ENCODE measurements at regions not wholly inside any gene's neighbourhood (a gene's known extent, or its start where the extent isn't known, plus 50 kb on each side); places are given as distances from the start of the nearest gene placed in this dataset.

DNA sequence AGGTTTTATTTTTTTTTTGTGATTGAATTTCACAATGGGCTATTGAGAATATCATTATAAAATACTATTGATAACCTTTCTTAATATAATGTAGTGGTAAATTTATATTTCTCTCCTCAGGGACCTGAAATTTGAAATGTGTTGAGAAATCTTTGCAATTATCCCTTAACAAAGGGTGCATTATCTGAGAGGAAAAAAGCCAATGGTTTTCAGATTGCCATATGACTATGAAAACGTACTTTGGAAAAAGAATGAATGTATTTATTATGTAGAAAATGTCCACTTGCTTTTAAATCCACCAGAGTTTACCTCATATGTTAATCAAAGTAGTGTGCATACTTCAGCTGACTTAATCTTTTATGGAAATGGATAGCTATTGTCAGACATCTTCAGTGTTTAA is 441.1 kb downstream of the AMY1C start:
- no peak overlapping the region for H3K27ac ChIP-seq (ENCODE audit: low read depth in 1 of 2, low read length in 2 of 2)
- H2AFZ ChIP-seq (ENCODE audit: insufficient read depth, low read depth, low read length, poor library complexity, severe bottlenecking): no peak overlapping the region
- H3K27me3 ChIP-seq (ENCODE audit: control insufficient read depth in 2 of 2, insufficient read depth in 2 of 2, low read length in 2 of 2): no peaks in the 10 kb centered on the region
- no peaks in the 10 kb centered on the region for H3K9me3 ChIP-seq (replicated peaks in 1 of 2; ENCODE audit: control insufficient read depth in 1 of 2, insufficient read depth in 1 of 2, low read length in 2 of 2)
- H4K20me1 ChIP-seq (ENCODE audit: insufficient read depth, low read length): no peaks in the 10 kb centered on the region
- Mint-ChIP-seq H3K4me1 (no peaks in the 10 kb centered on the region), H3K27me3 (ENCODE audit: low read depth in 3 of 3) (no peaks in the 10 kb centered on the region), H3K36me3 (no peaks in the 10 kb centered on the region), H3K4me3 (no peak overlapping the region), H3K27ac (no peak overlapping the region), H3K9me3 (peaks cover 0 to 4% (median 1%) of the 10 kb centered on the region in 7 donors)
- H3K36me3 ChIP-seq (replicated peaks in 1 of 2; ENCODE audit: control insufficient read depth in 1 of 2, insufficient read depth in 2 of 2, low read length in 2 of 2): no peaks in the 10 kb centered on the region
- intact Hi-C loops (cut with micrococcal nuclease): no loop called here
- no peak overlapping the region for H3K4me3 ChIP-seq (replicated peaks in 1 of 3; ENCODE audit: low read depth in 2 of 3, low read length in 3 of 3)
- WGBS (ENCODE audit: insufficient coverage): no CpG with 5 or more reads among the region's 1 CpG
- no peak overlapping the region for H3K9ac ChIP-seq (ENCODE audit: insufficient read depth, low read length, poor library complexity, severe bottlenecking)
- no peak for DNase-seq
- H3K4me1 ChIP-seq (ENCODE audit: control insufficient read depth in 1 of 2, insufficient read depth in 2 of 2, low read length in 2 of 2): no peaks in the 10 kb centered on the region
- H3K79me2 ChIP-seq (ENCODE audit: insufficient read depth, low read length): no peaks in the 10 kb centered on the region
- no peak overlapping the region for H3K4me2 ChIP-seq (replicated peaks; ENCODE audit: extremely low read depth, low read length, poor library complexity, severe bottlenecking)
- TF ChIP-seq, protein P1, sequence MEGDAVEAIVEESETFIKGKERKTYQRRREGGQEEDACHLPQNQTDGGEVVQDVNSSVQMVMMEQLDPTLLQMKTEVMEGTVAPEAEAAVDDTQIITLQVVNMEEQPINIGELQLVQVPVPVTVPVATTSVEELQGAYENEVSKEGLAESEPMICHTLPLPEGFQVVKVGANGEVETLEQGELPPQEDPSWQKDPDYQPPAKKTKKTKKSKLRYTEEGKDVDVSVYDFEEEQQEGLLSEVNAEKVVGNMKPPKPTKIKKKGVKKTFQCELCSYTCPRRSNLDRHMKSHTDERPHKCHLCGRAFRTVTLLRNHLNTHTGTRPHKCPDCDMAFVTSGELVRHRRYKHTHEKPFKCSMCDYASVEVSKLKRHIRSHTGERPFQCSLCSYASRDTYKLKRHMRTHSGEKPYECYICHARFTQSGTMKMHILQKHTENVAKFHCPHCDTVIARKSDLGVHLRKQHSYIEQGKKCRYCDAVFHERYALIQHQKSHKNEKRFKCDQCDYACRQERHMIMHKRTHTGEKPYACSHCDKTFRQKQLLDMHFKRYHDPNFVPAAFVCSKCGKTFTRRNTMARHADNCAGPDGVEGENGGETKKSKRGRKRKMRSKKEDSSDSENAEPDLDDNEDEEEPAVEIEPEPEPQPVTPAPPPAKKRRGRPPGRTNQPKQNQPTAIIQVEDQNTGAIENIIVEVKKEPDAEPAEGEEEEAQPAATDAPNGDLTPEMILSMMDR (IDR thresholded peaks at IDR 0.05): no peak

DNA sequence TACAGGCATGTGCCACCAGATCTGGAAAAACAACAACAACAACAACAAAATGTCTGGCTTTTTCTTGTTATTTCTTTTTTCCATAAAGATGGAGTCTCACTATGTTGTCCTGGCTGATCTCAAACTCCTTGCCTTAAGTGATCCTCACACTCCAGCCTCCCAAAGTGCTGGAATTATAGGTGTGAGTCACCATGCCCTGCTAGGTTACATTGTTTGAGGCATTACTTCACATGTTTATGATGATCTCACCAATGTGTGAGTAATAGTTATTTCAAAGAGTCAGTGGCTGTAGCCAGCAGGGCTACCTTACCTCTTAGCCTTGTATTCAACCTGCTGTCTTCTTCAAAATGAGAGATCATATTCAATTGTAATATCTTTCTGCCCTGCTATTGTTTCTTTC is 445.7 kb downstream of the AMY1C start:
- intact Hi-C loops (cut with micrococcal nuclease): no loop called here
- Histone ChIP-seq H4K20me1 (ENCODE audit: insufficient read depth, low read length) (no peaks in the 10 kb centered on the region), H3K36me3 (replicated peaks in 1 of 2; ENCODE audit: control insufficient read depth in 1 of 2, insufficient read depth in 2 of 2, low read length in 2 of 2) (no peaks in the 10 kb centered on the region), H3K4me3 (replicated peaks in 1 of 3; ENCODE audit: low read depth in 2 of 3, low read length in 3 of 3) (no peak overlapping the region), H3K27ac (ENCODE audit: low read depth in 1 of 2, low read length in 2 of 2) (no peak overlapping the region), H3K4me2 (replicated peaks; ENCODE audit: extremely low read depth, low read length, poor library complexity, severe bottlenecking) (no peak overlapping the region), H3K4me1 (ENCODE audit: control insufficient read depth in 1 of 2, insufficient read depth in 2 of 2, low read length in 2 of 2) (no peaks in the 10 kb centered on the region), H2AFZ (ENCODE audit: insufficient read depth, low read depth, low read length, poor library complexity, severe bottlenecking) (no peak overlapping the region), H3K27me3 (ENCODE audit: control insufficient read depth in 2 of 2, insufficient read depth in 2 of 2, low read length in 2 of 2) (no peaks in the 10 kb centered on the region), H3K9me3 (replicated peaks in 1 of 2; ENCODE audit: control insufficient read depth in 1 of 2, insufficient read depth in 1 of 2, low read length in 2 of 2) (peaks cover 0 to 10% of the 10 kb centered on the region in 2 donors), H3K79me2 (ENCODE audit: insufficient read depth, low read length) (no peaks in the 10 kb centered on the region), H3K9ac (ENCODE audit: insufficient read depth, low read length, poor library complexity, severe bottlenecking) (no peak overlapping the region)
- H3K36me3 Mint-ChIP-seq: no peaks in the 10 kb centered on the region
- DNase-seq: no peak
- no peak overlapping the region for H3K27ac Mint-ChIP-seq
- H3K9me3 Mint-ChIP-seq: peaks cover 0 to 12% (median 4%) of the 10 kb centered on the region in 7 donors
- no peaks in the 10 kb centered on the region for H3K4me1 Mint-ChIP-seq
- no peak overlapping the region for H3K4me3 Mint-ChIP-seq
- H3K27me3 Mint-ChIP-seq (ENCODE audit: low read depth in 3 of 3): no peaks in the 10 kb centered on the region
- TF ChIP-seq, protein P1 (IDR thresholded peaks at IDR 0.05): no peak
